ENCODE measurements at regions not wholly inside any gene's neighbourhood (a gene's known extent, or its start where the extent isn't known, plus 50 kb on each side); places are given as distances from the start of the nearest gene placed in this dataset.
"Not testable (repeated sequence)": the region's sequence is repeated elsewhere in the genome, so short reads cannot be mapped to it uniquely, and the experiment has no call there.

DNA sequence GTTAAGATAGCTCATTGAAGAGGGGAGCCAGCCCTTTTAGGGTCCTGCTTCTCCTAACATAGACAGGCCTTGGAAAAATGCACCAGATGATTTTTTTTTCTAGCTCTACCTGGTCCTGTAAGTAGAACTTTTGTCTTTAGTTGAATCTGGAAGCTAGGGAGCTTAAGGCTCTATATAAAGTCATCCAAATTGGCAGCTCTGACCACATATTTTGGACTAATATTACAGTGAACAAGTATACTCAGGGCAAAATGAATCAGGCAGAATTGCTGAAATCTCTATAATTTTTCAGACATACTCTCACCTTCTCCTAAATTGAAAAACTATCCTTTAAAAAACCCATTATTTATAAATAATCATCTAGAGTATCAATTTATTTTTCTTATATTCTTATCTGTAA is 375.6 kb downstream of the OSTF1 start:
- DNase-seq, result no peak

DNA sequence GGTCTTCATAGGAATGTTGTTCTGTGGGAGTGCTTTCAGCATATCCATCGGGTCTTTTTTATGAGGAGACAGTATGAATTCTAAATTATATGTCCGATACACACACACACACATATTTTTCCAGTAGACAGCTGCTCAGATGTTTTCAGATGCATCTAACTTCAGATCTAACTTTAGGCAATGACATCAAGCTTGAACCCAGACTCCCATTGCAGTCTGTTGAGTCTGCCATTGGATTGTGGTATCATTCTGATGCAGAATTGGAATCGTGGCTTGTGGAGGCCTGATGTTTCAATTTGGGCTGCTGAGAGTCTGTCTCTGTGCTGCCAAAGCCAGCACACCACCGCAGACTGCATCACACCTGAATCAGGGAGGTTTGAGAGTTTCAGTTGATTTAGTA is 376.4 kb downstream of the OSTF1 start:
- DNase-seq, result no peak

DNA sequence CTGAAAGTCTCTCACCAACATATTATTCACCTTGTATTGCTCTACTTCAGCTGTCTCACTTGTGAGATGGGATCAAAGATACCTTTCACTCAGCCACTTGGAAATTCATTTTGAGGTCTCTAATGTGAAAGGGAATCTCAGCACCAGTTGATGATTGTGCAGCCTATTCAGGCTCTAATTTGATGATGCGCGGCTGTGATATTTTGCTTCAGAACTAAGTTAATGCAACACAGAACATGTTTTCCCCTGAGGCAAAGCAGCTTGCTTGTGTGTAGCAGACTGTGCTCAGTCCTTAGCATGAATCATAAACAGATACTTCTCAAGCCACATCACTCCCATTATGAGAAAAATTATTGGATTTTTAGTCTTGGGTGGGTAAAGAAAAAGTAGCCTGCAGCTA is 378.8 kb downstream of the OSTF1 start:
- DNase-seq, result no peak

DNA sequence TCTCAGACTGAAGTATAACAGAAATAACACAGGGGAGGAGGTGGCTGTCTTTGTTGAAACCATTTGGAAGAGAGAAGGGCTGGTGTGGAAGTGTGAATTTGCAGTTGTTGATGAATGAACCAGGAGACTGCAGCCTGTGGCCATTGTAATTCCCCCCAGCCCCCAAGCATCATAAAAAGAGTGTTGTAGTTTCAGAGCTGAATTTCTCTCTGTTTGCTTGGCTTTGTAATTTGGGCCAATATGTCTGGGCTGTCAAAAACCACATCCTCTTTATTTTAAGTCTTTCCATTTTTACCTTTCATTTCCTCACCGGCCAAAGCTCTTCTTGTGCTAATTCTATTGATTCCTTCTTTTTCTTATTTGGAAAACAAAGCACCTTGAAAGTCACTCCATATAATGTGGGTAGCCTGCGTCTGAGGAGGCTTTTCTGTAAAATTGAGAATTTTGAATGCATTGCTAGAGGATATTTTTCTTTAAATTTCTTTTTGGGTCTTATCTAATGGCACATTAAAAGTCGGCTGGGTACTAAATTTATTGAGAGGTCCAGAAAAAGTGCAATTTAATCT is 383.3 kb downstream of the OSTF1 start:
- DNase-seq, result no peak

DNA sequence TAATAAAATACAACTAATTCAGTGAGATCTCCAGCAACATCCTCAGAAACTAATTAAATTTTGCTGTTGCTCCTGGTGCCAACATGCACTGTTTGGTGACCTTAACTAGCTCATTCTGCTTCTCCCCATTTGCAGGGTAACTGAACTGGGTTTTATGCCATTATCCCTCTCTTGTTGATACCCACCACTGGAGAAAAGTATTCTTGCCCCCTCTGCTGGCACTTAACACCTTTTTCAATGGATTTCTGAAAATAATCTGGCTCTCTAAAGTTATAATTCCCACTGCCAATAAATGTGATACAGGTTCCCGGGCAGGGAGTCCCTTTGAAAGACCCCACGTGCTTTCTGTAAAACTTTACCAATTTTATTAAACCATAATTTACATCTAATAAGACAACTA is 394.3 kb downstream of the OSTF1 start:
- DNase-seq, result no peak

DNA sequence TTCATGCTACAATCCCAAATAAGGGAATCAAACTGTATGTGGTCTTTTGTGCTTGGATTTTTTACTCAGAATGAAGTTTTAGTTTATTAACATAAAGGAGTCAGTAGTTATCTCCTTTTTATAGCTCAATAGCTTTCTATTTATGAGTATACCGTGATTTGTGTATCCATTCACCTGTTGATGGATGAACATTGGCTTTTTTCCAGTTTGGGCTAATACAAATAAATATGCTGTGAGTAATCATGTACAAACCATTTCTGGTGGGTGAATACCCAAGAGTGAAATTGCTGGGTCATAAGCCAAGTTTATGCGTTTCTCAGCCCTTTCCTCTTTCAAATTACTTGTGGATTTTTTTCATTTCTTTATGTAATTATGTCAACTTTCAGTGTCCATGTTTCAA is 395.3 kb downstream of the OSTF1 start:
- no peak for DNase-seq

DNA sequence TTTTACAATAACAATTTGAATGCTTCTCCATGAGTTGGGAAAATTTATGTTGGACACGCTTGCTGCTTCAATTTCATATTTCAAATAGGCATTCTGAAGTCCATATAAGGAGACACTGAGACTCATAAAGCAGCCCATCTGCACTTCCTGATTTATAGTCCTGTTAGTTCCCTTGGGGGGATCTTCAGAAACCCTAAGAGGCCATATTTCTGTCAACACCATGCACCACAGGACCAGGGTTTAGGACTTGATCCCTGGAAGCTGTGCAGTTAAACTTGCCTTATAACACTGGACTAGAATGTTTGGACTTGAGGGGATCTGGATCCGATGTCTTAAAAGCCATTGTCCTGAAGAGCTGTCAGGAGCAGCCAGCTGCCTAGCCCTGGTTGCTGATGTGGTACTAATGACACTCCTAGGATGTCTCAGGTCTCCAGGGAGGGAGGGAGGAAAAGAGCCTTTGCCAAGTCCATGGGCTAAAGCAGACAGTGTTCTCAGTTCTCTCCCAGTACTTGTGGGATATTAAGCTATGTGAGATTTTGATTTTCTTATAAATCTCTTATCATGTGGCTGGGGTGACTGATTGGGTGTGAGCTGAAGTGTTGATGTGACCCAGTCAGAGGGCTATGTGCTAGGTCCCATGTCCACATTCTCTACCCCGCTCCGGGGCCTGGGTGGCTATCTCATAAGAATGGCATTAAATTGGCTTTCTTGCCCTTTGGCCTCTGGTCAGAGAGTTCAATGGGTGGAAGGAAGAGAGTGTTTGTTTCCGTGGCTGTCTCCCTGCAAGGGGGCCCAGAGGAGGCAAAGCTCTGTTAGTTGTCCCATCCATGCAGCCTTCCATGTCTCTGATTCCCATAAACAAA is 399.8 kb downstream of the OSTF1 start:
- no peak for DNase-seq

DNA sequence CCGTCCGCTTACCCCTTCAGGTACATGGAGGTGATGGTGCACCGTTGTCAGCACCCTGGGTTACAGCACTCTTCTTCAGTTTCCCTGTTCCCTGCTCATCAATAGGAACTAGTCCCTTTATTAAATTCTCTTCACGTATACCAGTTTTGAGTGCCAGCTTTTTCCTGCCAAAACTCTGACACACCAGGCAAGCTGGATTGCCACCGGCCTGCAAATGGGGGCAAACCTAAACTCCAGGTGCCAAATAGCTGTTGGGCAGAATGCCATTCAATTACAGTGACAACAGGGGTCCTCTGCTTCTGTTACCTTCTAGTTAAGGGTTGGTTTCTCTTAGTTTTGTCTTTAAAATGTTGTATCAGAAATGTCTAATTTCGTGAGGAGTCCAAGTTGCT is 400.4 kb downstream of the OSTF1 start:
- no peak for DNase-seq

DNA sequence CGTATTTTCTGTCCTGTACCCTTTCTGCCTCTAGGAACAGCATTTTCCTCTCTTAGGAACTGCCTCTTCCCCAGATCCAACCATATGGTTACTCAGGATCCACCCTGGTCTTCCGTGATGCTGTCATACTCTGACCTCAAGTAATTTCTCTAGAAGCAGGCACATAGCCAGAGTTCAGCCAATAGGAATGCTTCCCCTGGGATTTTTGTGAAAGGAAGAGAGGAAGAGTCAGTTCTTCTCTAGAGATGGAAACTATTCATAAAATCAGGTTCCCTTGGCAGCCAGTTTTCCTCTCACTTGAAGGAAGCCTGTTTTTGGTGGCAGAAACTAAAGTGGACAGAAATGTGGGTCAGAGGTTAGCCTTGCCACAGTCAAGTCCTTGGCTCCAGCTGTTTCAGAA is 400.1 kb upstream of the PCSK5 start:
- no peak for DNase-seq

DNA sequence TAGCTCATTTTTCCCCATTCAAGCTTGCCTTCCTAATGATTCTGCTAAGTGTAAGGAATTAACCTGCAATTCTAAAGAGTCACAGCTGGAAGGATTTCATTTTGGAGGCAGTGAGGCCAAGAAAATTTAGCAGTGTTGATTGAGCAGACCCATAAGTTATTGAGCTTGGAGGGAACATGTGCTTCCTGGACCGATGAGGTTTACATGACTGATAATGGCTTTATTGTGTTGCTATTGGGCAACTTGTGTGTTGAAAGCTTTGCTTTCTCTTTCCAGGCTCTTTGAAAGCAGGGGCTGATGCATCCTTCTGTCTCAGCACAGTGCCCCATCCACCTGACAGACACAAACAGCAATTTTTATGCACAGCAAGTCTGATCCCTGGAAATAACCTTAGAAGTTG is 398.9 kb upstream of the PCSK5 start:
- DNase-seq, result no peak

DNA sequence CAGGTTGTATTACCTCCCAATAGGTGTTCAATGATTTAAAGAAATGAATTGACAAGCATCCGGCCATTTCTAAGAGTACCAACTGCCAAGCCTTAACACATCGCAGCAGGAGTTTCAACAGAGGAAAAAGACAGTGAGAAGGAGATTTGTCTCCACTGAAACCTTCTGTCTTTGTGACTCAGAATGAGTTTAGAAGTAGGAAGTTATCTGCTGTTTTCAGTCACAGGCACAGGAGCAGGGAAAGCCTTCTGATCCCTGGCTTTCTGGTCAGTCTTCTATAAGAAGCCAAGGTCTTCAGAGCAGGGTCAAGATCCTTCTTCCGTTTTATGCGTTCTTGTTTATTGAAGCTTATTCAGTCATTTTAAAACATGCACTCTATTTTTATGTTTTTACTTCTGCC is 390.7 kb upstream of the PCSK5 start:
- DNase-seq, result no peak

DNA sequence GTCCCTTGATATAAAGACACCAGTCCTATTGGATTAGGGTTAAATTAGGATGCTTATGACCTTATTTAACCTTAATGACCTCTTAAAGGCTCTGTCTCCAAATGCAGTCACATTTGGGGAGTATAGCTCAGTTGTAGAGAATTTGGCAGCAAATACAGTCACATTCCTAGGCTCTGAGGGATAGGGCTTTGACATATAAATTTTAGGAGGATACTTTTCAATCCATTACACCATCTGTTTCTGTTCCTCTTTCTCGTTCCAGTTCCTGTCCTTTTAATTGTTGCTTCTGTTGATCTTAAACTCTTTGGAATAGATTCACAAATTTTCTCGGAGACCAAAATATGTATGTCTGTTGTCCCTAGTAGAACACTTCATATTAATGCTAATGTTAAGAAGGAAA is 390.0 kb upstream of the PCSK5 start:
- no peak for DNase-seq

DNA sequence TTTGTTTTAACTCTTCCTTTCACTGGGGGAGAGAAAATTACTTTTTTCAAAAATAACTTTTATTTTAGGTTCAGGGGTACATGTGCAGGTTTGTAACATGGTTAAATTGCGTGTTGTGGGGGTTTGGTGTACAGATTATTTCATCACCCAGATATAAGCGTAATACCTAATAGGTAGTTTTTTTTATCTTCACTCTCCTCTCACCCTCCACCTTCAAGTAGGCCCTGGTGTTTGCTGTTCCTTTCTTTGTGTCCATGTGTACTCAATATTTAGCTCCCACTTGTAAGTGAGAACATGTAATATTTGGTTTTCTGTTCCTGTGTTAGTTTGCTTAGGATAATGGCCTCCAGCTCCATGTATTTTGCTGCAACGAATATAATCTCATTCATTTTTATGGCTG is 389.5 kb upstream of the PCSK5 start:
- DNase-seq, result not testable (repeated sequence)

DNA sequence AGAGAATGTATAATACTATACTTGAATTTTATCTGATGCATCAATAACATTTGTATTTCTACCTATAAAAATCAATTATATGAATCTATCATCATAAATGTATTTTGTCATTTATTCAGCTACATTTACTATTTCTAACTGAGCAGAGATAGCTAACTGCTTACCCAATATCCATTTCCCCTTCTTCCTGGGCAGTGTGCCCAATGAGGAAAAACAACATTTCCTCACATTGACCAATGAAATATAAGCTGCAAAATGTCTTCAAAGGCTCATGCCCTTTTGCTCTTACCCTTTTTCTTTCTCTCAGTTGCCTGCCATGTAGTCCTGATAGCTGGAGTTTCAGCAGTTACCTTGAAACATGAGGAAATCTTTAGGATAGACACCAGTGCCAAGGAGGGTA is 385.8 kb upstream of the PCSK5 start:
- DNase-seq, result no peak

DNA sequence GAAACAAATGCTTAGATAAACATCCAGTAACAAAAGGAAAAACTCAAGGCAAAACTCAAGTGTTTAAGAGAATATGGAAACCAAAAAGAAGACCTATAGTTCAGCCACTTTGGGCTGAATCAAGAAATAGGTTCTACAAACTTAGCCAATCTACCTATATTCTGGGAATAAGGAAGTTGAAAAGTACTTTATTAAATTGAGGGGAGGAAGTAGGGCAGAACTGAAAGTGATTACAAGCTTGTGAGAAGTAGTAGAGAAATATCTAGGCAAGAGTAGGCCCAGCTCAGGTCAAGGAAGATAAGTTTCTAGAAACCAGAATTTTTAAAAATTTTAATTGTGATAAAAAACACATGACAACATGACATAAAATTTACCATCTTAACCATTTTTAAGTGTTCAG is 384.8 kb upstream of the PCSK5 start:
- DNase-seq, result no peak

DNA sequence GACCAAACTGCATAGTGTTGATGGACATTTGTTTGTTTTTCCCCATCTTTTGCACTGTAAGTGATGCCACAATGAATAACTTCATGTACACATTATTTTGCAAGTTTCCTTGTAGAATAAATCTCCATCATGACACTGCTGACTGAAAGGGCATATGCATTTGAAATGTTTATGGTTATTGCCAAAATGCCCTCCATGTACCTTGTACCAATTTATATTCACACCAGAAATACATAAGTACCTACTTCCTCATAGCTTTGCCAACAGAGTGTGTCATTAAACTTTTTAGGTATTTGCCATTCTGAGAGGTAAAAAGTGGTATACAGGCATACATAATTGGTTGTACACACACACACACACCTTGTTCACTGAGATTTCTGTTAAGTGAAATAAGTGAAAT is 361.0 kb upstream of the PCSK5 start:
- DNase-seq, result no peak

DNA sequence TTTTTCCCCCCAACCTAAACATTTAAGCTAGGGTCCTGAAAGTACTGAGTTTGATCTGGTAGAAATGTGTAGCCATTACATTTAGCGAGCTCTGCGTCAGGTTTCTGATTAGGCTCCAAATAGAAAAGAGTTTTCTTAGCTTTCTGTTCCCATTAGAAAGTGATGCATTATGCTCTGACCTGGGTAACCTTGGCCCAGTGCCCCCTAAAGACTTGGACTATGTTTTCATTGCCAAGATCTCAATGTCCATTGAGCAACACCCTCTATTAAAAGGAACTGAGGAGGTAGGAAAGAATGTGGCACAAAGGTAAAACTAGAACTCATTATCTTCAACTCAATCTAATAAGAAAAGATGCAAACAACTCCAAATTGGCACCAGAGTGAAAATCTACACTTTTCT is 358.9 kb upstream of the PCSK5 start:
- no peak for DNase-seq

DNA sequence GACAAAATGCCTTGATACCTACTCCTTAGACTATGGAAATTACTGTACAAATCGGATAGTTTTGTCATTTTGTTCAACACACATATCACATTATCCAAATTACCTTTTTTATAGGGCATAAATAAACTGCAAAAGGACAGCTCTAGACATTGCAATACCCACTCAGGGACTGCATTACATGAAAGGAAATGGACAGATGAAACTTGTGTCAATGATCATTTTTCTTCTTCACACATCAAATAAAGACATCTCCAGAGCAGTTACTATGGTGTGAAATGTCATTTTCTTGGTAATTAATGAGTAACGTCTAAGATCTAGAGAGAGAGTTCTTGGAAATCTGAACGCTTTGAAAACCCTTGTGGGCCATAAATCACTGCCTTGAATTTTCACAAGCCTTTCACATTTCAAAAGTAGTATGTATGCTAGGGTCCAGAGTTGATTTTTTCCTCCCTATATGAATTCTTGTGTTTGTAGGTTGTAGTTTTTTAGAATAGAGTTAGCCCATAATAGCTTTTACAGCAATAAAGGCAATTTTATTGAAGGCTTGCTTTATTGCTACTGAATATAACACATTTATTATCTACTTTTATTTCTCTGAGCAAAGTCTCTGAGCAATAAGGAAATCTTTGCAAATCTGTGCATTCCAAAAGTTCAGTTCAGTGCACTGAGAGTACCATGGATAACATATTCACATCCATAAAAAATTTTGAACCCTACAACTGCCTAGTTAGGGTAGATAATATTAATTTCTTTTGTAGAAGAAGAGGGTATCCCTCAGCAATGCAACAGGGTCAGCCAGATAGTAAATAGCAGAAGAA is 358.0 kb upstream of the PCSK5 start:
- DNase-seq, result no peak

DNA sequence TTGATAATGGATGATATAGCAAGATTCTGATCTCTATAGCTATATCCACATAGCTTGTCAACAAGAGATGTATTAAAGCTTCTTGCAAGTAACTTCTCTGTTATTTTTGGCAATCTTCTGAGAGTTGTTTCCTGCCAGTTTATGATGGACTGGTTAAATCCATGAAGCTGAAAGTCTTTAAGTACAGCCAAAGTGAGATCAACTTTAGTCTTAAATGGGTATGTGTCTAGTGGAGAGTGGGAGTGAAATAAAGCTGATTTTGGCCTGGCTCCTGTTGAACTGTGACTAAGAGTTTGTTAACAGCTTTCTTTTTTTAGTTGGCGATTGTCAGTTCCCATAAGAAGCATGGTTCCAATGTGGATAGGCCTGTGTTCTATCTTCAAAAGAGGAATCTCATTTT is 350.9 kb upstream of the PCSK5 start:
- no peak for DNase-seq

DNA sequence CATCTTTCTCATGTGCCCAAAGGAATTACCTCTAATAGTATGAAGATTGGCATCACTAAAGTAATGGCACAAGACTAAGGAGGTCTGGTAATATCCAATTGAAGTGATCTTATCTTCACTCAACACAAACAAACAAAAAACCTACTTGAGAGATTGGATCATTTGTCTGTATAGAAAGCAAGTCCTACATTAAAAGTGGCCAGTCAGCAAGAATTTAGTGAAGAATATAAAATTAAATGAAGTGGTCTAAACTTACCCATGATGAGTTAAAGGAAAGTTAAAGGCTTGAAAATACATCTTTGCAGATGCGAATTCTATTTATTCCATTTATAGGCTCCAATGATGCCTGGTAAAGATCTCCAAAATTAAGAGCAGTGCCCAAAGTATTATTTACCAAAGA is 350.3 kb upstream of the PCSK5 start:
- no peak for DNase-seq

DNA sequence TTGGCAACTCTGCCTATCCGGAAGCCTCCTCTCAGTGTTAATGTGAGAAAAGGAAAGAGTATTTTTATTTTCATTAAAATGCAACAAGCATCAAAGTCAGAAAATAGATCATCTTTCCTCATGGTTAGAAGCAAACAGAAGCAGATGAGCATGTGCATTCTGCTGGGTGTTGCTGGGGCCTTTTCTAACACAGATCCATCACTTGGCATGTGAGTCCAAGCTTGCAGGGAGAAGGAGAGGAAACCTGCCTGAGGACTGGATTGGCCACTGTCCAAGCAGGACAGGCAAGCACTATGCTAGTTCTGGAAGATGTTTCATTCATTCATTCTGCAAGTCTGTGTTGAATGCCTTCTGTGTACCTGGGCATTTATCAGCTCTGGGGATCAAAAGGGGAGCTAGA is 348.7 kb upstream of the PCSK5 start:
- no peak for DNase-seq

DNA sequence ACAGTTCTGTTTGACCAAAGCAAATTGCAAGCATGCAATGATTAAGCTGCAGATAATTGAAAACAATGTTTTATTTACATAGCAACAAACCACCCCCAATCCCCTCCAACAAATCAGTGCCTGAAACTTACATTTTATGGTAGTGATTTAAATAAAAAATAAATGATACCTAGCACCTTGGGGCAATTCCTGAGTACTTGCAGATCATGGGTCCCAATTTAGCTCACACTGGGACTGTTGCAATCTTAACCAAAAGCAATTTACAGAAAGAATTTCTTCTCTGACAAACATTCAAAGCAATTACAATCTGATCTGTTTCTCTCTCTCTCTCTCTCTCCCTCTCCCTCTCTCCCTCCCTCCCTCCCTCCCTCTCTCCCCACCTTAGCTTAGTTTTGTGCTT is 345.7 kb upstream of the PCSK5 start:
- DNase-seq, result no peak

DNA sequence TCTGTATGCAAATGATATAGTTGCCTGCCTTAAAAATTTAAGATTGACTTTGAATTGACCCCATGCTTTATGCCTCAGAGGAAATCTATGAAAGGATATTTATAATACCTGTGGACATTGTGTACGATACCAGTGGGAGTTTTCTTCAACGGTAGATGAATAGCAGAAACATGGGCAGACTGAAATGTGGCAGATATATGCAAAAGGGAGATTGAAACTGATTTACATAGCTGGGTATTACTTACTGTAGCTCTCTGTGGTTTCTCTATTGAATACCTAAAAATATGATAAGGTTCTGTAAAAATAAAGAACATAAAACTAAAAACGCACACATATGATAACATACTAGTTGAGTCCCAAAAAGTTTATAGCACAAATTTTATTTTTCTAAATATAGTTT is 345.2 kb upstream of the PCSK5 start:
- DNase-seq, result no peak

DNA sequence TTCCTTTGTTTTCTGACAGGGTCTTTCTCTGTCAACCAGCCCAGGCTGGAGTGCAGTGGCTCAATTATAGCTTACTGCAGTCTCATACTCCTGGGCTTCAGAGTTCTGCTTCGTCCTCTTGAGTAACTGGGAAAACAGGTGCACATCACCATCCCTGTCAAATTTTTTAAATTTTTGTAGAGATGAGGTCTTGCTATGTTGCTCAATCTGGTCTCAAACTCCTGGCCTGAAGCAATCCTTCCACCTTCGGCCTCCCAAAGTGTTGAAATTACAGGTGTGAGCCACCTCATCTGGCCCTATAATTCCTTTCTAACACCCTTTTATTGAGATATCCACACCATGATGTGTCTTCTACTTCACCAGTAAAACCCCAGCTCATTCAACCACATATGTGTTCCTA is 341.6 kb upstream of the PCSK5 start:
- no peak for DNase-seq
